KOPT-K1 (cell line): ENCODE measurements at regions not wholly inside any gene's neighbourhood (a gene's known extent, or its start where the extent isn't known, plus 50 kb on each side); places are given as distances from the start of the nearest gene placed in this dataset.

Experiments
- H3K27ac ChIP-seq: fragments of 200-600 bp; sonication (generic); 2 replicates; pipeline ENCODE4 v1.5.1; 2016; ENCODE audit warnings: antibody characterized with exemption, mild to moderate bottlenecking, low read depth, low read length; ENCODE audit not compliant: poor library complexity, severe bottlenecking
- H3K36me3 ChIP-seq: fragments of 200-600 bp; sonication (generic); 2 replicates; pipeline ENCODE4 v1.5.1; 2017; ENCODE audit warnings: antibody characterized with exemption, mild to moderate bottlenecking, low read length, moderate library complexity; ENCODE audit not compliant: insufficient read depth
- H3K9me3 ChIP-seq: fragments of 200-600 bp; sonication (generic); 2 replicates; pipeline ENCODE4 v1.5.1; 2017; ENCODE audit warnings: antibody characterized with exemption, low read length, mild to moderate bottlenecking; ENCODE audit not compliant: insufficient read depth, poor library complexity, severe bottlenecking

DNA sequence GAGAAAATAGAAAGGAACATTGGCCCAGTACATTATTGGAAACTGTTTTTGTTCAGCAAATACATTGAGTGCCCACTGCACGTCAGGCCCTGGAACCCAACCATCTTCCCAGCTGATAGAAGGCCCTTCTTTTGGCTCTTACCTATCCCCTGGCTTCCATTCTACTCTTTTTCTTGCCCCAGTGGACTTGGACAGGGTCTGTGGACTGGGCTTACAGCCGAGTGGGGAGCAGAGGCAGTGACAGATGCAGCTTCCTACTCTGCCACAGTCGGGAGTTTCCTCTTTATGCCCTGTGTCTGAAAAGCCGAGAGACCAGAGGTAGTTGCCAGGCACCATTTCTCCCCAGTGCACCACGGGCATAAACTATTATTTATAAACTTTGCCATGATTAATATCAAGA, 70.4 kb downstream of the ARHGAP35 start:
- Histone ChIP-seq H3K36me3 (peaks cover 5% of the 10 kb centered on the region; the same call in 1 of the 2 replicates), H3K27ac (no peak overlapping the region), H3K9me3 (no peaks in the 10 kb centered on the region)

DNA sequence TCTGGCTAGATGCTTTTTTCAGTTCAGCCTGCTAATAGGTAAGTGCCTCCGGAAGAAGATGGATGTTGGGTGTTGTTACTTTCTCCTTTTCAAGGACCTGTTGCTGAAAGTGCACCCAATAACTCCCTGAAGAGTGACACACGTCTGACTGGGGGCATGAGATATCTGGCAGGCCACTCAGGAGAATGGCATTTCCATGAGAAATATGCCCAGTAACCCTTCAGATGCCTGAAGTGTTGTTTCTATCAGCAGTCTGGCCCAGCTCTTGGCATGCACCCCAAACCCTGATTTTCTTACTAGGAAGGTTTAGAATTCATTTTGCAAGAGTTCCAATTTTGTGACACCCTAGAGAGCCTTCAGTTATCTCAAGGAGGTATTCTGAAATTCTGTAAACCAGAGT, 71.5 kb downstream of the ARHGAP35 start:
- no peak overlapping the region for H3K27ac ChIP-seq
- no peaks in the 10 kb centered on the region for H3K9me3 ChIP-seq

DNA sequence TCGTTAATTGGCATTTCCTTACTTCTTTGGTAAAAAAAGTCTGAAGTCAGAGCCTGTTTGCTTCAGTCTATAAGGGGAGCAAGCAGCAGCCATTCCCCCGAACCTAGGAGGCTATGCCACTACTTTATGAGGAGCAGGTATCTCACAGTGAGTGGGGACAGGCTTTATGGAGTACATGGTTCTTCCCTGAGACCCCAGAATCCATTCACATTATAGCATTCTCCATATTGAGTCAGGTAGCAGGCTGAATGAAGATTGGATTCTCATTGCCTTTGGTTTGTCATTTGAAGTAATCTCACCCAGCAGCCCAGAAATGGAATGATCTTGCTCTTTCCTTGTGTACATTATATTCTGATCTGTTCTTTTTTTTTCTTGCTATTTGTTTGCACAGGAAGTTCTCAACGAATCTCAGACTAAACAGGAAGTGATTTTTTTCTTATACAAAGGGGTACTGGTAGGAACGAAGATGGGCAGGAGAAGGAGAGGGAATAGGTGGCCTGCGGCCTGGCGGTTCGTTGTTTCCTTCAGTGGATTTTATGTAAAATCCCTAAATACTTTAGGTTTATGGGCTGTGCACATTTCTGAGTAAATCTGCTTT, 74.4 kb downstream of the ARHGAP35 start:
- Histone ChIP-seq H3K9me3 (no peaks in the 10 kb centered on the region), H3K36me3 (peaks cover 27% of the 10 kb centered on the region), H3K27ac (peak overlapping the region; percentile 55)

More for the DNA sequence above, 71.5 kb downstream of the ARHGAP35 start:
- peaks cover 11% of the 10 kb centered on the region for H3K36me3 ChIP-seq

DNA sequence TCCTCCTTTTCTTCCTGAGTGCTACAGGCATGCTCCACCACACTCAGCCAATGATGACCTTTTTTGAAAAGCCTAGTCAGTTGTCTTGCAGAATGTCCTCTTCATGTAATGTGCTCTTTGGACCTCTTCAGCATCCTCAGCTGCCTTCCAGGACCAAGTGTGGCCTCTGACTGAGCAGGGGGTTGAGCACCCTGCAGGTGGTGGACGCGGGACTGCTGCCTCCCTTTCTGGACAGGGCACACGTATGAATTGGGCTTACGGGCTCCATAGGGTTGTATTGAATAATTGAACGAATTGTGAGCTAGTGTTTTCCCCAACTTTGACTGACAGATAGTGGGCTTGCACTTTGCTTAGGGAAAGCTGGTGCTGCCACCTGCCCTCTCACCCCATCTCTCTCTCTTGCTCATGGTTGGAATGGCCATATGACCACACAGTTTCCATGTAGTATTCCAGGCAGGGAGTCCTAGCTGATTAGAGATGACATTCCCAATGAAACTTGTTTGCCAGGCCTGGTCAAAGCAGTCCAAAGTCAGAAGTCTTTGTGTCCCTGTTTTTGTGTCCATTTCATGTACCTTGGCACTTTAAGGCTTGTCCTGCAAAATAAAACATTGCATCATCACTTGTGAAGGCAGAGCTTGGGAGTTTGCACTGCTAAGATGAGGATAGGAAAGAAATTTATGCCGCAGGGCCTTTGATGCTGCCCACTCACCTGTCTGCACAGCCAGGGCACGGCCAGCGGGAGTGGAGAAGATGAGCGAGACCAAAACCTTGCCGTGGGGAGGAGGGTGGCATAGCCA, 76.3 kb upstream of the NPAS1 start:
- Histone ChIP-seq H3K9me3 (no peaks in the 10 kb centered on the region), H3K27ac (no peak overlapping the region), H3K36me3 (peaks cover 89% of the 10 kb centered on the region)

DNA sequence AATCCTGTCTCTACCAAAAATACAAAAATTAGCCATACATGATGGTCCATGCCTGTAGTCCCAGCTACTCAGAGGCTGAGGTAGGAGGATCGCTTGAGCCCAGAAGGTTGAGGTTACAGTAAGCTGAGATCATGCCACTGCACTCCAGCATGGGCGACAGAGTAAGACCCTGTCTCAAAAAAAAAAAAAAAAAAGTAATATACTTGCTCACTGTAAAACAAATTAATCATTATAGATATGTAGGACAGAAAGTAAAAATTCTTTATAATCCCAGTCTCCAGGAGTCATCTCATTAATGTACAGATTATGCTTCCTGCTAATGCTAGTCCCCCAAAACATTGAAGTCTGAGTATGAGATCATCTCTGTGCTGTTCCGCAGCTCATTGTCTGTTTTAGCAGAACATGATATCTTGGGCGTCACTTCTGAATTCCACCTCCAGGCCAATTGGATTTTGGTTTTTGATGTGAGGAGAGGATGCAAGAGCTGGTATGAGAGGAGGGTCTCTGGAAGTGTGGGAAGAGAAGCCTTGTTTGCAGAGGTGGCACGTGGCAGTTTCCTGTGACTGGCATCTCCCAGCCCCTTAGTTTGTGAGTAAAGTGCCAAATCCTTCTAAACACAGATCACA, 75.4 kb upstream of the NPAS1 start:
- Histone ChIP-seq H3K27ac (no peak overlapping the region), H3K36me3 (peaks cover 87% of the 10 kb centered on the region), H3K9me3 (no peaks in the 10 kb centered on the region)

DNA sequence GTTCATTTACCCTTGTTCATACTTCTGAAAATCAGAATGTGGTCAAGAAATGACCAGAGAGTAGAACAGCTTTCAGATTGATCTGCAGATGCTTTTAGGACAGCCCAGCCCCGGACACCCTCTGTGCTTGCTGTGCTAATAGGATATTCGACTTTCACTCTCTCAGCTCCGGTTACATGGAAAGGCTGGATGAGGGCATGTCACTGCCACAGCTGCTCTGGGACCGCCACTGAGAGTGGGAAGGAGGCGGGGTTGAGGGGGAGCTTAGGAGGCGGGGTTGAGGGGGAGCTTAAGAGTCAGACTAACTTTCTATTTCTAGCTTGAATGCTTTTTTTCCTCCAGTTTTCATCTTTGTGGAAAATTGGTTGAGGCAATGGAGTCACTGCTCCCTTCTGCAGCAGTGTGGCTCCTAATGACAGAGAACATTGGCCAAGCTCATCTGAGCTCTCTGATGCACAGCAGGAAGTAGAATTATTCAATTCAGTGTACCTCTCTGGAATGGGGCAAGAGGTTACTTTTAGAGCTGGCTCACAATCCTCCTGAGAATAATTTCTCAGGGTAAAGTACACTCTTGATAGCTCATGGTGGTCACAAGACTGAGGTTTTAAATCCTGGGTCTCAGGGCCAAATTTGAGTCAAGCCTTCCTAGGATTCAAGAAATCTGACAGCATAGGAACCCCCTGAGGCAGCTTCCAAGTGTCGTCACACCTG, 74.6 kb upstream of the NPAS1 start:
- Histone ChIP-seq H3K27ac (no peak overlapping the region), H3K36me3 (peaks cover 82% of the 10 kb centered on the region)

DNA sequence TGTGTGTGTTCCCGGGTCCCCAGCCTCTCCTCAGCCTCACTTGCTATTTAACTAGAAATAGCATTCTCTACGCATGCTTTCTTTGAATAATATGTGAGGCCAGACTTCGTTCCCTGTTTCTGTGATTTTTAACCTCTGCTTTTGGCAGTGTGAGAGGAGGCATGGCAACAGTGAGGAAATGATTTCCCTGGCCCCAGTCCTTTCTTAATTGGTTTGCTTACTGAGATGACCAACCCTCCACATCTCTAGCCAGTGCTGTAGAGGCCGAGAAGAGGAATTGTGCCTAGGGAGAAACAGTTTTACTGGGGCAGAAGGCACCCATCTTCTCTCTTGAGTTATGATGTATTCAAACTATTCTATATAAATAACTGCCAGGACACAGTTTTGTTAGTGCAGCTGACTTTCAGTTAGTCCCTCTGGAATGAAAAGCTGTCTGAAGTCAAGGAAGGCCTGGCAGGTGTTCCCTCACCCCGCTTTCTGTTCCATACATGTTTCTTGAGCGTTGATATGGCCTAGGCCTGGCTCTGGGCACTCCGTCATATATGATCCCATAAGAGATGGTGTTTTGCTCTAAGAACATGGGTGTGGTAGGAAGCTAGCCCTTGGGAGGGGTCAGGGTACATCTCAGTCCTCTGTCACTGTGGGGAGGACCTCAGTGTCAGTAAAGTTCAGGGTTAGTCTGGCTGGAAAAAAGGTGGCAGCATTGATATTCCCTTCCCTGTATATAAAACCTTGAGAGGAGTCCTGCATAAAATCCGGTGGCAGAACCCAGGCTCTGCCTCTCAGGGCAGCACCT, 73.7 kb upstream of the NPAS1 start:
- Histone ChIP-seq H3K36me3 (peaks cover 80% of the 10 kb centered on the region), H3K27ac (no peak overlapping the region), H3K9me3 (no peaks in the 10 kb centered on the region)

More for the DNA sequence above, 74.6 kb upstream of the NPAS1 start:
- no peaks in the 10 kb centered on the region for H3K9me3 ChIP-seq

DNA sequence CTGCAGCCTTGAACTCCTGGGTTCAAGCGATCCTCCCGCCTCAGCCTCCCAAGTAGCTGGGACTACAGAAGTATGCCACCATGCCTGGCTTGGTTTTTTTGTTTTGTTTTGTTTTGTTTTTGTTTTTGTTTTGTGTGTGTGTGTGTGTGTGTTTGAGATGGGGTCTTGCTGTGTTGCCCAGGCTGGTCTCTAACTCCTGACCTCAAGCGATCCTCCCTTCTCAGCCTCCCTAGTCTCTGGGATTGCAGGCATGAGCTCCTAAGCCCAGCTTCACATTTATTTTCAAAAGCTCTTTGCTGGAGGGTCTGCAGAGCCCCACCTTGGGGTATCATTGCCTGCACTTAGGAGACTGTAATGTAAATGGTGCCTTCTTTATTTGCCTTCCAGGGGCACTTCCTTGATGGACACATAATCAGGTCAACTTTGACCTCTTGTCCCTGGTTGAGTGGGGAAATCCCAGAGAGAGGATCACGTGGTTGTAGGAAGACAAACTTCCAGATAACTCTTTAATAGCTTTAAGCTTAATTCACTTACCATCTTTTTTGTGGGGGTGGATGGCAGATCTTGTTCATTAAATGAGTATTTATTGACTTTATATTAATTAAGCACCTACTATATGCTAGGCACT, 72.9 kb upstream of the NPAS1 start:
- H3K36me3 ChIP-seq = peaks cover 77% of the 10 kb centered on the region
- H3K27ac ChIP-seq = no peak overlapping the region
- no peaks in the 10 kb centered on the region for H3K9me3 ChIP-seq

DNA sequence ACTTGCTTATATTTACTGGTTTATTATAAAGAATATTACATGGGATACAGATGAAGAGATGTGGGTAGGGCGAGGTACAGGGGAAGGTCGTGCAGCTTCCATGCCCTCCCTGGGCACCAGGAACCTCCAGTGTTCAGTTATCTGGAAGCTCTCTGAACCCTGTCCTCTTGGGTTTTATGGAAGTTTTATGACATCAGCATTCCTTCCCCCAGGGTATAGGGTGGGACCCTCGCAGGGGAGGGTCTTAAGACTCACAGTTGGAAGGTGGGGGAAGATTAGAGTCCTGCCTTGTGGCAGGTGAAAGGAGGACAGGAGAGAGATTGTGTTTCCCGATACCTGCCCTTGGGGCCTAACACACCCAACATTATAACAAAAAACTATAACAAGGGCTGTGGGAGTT, 71.8 kb upstream of the NPAS1 start:
- H3K36me3 ChIP-seq = peaks cover 72% of the 10 kb centered on the region
- no peaks in the 10 kb centered on the region for H3K9me3 ChIP-seq
- no peak overlapping the region for H3K27ac ChIP-seq

DNA sequence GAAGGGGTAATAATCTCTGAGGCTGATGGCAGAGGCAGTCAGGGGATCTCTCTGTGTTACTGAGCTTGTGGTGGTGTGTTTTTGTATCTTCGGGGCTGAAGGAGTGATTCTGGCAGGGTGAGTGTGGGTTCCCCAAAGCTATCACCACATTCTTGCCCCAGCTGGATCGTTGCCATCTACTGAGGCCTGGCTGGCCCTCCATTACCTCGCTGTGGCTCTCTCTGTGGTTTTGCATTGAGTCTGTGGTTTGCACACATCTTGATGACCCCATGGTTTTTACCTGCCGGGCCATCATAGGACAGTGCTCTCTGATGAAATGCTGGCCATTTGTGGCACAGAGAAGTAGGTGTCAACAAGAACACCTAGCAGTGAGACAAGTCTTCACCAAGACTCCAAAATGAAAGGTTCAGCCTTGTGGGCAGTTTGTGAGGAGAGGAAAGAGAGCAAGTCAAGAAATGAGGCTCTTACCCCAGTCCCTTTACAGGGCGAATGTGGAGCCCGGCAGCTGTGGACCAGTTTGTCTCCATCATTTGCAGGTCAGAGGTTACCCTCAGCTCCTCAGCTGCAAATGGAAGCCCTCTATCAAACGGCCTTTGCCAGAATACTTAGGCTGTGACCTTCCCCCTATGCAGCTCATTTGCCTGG, 69.0 kb upstream of the NPAS1 start:
- Histone ChIP-seq H3K9me3 (no peaks in the 10 kb centered on the region), H3K36me3 (peaks cover 55% of the 10 kb centered on the region), H3K27ac (no peak overlapping the region)

DNA sequence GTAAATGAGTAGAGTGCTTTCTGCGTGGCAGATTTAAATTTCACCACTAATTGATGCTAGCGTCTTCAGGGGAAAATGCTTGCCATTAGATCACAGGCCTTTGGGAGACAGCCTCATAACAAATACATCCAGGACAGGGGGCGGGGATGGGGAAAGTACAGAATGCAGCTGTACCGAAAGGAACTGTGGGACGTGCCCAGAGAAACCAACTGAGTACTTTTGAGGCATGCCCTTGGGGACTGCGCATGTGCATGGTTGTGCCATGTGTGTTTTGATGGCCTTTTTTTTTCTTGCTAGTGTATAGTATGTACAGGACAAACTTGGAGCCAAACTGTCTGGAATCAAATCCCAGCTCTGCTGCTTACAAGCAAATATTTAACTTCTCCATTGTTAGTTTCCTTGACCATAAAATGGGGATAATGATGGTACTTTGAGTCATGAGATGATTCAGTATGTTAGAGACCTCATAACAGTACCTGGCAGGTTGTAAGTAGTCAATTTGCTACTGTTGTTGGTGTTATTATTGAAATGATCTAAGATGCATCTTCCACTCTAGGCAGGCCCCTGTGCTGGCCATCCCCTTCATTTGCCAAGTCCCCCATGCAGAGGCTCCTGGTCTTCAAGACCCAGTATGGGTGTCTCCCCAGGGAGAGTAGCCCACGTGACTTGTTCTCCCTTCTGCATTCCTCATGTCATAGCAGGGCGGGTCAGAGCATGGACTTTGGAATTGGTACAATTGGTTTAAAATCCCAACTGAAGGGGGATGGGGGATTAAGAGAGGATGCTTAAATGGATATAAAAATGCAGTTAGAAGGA, 68.3 kb upstream of the NPAS1 start:
- Histone ChIP-seq H3K27ac (no peak overlapping the region), H3K9me3 (no peaks in the 10 kb centered on the region), H3K36me3 (peaks cover 47% of the 10 kb centered on the region)

DNA sequence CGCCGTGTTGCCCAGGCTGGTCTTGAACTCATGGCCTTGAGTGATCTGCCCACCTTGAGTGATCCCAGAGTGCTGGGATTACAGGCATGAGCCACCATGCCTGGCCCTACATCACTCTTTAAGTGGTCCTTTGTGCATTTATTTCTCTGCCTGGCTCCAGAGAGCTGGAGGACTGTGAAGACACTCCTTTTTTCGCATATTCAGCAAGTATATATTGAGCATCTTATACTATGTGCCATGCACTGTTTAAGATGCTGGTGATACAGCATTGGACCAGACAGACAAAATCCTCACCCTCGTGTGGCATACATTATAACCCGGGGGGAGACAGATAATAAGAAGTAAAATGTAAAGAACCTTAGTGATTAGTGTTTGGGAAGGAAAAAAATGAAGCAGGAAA, 66.8 kb upstream of the NPAS1 start:
- peak overlapping the region; percentile 63 for H3K27ac ChIP-seq
- no peaks in the 10 kb centered on the region for H3K9me3 ChIP-seq
- H3K36me3 ChIP-seq = peaks cover 33% of the 10 kb centered on the region

DNA sequence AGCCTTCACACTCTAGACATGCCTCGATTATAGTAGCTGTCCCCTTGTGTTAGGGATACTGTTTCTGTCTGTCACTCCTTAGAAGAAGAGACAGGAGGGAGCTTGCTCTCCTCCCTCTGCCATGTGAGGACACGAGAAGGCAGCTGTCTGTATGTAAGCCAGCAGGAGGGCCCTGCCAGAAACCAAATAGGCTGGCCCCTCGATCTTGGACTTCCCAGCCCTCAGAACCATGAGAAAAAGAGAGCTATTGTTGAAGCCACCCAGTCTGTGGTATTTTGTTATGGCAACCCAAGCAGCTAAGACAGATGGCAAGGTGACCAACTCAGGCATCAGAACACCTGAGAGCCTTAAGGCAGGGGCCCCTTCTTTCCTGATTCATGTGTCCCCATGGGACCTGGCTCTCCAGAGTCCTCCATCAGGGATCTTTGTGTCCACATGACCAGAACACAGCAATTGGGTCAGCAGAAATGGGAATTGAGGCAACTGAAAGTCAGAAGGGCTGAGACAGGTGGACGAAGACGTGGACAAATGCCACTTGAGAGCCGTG, 65.6 kb upstream of the NPAS1 start:
- Histone ChIP-seq H3K27ac (peak overlapping the region; percentile 63), H3K36me3 (peaks cover 30% of the 10 kb centered on the region), H3K9me3 (no peaks in the 10 kb centered on the region)
